IPS DF 19.7 (cell line): ENCODE measurements at regions not wholly inside any gene's neighbourhood (a gene's known extent, or its start where the extent isn't known, plus 50 kb on each side); places are given as distances from the start of the nearest gene placed in this dataset.
"Not testable (repeated sequence)": the region's sequence is repeated elsewhere in the genome, so short reads cannot be mapped to it uniquely, and the experiment has no call there.

Experiments
- DNase-seq: peaks from one replicate; pipeline ENCODE4 v3.0.0-alpha.2; 2013; ENCODE audit warnings: low read depth, low spot score

DNA sequence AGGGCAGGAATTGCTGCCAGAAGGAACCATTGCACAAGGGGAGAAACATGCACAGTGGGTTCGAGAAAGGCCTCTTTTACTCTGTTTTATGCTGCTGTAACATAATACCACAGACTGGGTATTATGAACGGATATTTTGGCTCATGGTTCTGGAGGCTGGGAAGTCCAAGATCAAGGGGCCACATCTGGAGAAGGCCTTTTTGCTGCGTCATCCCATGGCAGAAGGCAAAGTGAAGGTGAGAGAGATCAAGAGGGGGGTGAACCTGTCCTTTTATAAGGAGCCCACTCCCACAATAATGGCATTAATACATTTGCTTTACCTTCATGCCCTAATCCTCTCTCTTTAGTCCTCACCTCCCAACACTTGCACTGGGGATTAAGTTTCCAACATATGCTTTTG lies 136.9 kb upstream of the ALDH1B1 start:
- DNase-seq: no peak

DNA sequence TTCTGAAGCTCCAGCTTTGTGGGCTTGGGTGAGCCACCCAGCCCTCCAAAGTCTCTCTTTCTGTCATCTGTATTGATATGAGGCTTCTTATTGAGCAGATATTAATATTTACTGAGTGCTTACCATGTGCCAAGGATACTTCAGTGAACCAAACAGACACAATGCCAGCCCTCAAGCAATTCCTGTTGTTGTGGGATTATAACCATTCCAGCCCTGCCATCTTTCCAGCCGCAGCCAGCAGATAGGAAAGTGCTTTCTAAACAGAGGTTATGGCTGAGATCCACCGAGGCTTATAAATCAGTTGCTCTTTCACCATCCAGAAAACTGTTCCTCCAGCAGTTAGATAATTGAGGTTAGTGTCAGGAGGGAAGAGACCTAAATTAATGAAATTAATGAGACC lies 137.7 kb upstream of the ALDH1B1 start:
- DNase-seq: no peak

DNA sequence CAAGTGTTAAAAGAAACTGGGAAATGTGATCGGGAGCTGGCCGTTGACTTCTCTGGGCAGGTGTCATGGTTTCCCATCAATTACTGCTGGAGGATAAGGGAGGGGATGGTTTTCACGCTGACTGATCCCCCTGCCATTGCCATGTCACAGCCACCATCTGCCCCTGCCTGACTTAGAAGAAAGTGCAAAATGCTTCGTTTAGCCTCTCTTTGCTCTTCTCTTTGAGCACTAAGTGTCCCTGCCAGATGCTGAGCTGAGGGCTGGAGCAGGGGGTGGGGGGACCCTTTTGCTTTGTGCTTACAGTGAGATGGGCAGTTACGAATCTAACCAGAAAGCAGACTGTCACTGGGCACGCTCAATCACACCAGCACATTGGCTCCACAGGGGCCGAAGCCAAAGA lies 138.4 kb upstream of the ALDH1B1 start:
- no peak for DNase-seq

DNA sequence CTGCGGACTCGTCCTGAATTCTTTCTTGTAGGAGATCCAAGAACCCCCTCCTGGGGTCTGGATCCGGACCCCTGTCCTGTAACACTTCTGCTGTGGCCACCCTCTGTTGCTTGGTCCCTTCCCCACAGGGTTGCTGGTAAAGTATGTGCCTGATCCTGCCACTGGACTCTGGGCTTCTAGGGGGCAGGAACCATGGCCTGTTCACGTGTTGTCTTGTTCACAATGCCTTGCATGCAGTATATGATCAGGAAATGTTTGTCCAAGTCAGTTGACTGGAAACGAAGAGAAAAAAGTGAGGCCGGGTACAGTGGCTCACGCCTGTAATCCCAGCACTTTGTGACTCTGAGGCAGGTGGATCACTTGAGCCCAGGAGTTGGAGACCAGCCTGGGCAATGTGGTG lies 139.3 kb upstream of the ALDH1B1 start:
- no peak for DNase-seq

GRCh38 chr9:38251036-38251860 lies 141.3 kb upstream of the ALDH1B1 start:
- DNase-seq: no peak

GRCh38 chr9:38250279-38251035 lies 142.0 kb upstream of the ALDH1B1 start:
- no peak for DNase-seq

GRCh38 chr9:38249587-38250210 lies 142.8 kb upstream of the ALDH1B1 start:
- no peak for DNase-seq

DNA sequence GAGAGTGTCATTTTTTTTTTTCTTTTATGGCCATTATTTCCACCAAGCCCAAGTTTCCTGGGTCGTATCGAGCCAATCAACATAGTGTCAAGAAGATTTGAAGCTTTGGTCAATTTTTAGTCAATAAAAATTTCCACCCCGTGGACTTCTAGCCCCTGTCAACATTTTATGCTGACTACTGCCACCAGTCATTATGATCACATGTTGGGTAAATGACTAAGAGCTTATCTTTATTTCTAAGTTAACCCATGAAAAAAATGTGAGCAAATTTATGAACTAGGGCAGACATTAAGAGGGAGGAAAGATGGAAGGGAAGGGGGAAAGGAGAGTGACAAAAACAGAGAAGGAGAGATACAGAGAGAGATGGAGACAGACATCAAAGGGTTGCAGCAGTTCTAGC lies 143.5 kb upstream of the ALDH1B1 start:
- DNase-seq: no peak

DNA sequence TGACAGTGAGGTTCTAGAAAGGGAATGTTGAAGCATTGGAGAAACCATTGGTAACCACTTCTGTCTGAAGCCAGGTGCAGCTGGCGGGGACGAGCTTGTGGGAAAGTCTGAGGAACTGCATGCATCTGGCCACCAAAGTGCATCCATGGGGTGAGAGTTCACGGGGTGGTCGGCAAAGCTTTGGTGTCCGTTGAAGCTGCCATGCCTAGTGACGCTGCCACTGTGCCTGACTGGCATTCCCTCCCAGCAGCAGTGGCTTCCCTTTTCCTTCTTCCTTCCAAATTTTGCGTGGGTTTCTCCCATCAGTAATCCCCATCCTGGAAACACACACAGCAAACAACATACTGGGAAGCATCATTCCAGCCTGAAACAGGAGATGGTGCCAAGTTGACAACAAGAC lies 145.7 kb upstream of the ALDH1B1 start:
- DNase-seq: no peak

GRCh38 chr9:38244971-38245370 lies 147.5 kb upstream of the ALDH1B1 start:
- DNase-seq: no peak

DNA sequence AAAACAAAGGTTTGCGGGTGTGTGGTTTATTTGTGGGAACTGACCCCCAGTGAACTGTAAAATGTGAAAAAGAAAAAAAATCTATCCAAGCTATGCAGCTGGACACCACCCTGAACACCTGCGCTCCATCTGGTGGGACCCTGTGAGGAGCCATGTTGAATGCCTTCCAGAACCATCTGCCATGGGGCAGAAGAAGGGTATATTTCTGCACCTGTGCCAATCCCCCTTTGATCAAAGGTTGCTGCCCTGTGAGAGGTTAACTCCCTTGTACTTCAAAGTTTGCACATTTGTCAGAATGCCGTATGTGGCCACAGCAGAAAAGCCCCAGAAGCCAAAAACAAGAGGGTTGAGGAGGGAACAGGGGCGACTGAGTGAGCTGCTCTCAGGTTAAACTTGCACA lies 148.5 kb upstream of the ALDH1B1 start:
- DNase-seq: no peak

GRCh38 chr9:38242151-38242550 lies 150.4 kb upstream of the ALDH1B1 start:
- not testable (repeated sequence) for DNase-seq

DNA sequence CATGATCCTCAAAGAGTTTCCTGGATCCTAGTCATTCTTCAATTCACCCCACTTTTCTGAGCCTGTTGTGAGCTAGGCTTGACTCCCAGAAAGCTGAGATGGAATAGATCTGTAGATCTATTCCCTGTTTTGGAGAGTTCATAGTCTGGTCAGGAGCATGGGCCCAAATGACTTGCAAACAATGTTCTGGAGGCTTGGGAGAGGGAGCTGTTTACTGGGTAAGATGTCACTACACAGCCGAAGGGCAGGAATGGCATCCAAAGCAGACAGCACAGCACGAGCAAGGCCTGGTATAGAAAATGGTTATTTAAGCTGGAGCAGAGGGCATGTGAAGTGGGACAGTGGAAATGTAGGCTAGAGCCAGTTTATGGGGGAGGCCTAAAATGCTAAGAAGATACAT lies 152.5 kb upstream of the ALDH1B1 start:
- DNase-seq: no peak

GRCh38 chr9:38235244-38235643 lies 157.3 kb upstream of the ALDH1B1 start:
- no peak for DNase-seq

GRCh38 chr9:38234479-38235170 lies 157.9 kb upstream of the ALDH1B1 start:
- no peak for DNase-seq

GRCh38 chr9:38233796-38234355 lies 158.6 kb upstream of the ALDH1B1 start:
- no peak for DNase-seq

DNA sequence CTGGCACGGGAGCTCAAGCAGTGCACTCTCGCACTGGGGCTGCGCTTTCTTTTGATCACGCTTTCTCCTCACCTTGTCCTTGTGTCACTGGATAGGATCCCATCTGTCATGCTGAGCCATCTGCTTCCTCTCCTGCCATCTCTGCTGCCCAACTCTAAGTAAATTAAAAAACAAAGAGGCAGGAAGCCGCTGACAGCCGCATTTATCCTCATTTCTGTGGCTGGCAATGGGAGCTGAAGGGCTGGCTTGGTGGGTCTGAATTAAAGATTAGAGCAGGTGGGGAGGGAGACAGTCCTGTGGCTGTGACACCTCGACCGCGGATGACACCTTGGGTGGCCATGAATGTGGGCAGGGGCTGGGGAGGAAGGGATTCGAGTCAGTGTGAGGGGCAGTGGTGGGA lies 159.2 kb upstream of the ALDH1B1 start:
- no peak for DNase-seq

DNA sequence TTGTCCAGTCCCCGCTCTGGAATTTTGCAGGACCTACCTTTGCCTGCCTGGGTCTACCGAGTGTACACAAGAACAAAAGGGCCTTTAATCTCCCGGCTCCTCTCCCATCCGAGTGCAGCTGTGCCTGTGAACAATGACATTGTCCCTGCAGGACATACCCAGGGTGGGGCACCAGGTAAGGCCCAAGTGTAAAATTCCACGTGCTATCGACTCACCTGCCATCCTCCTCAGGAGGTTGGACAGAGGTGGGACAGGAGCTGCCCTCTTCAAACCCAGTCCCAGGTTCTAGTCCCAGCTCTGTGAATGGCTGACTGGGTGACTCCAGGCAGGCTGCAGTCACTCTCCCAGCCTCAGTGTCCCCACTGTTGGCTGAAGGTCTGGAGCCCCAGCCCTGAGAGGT lies 159.6 kb upstream of the ALDH1B1 start:
- DNase-seq: no peak

- no peak for DNase-seq
These were observed 160.6 kb upstream of the SHB start for GRCh38 chr9:38229504-38230155.

DNA sequence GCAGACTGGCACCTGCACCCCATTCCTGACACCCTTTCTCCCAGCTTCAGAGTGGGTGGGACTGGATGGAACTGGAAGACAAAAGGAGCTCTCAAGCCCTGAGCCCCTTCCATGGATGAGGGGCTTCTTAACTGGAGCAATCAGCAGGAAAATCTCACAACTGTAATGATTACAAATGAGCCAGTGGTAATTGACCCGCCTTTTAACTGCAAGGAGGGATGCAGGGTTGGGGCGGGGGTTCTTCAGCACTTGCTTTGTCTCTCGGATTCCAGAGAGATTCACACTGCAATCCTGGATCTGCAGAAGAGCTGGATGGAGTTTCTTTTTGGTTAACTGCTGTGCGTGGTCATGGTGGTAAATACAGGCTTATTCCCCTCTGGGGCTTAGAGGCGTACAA lies 160.1 kb upstream of the SHB start:
- DNase-seq: no peak
